Activated CD4-positive, alpha-beta T cell treated with anti-CD3 and anti-CD28 coated beads for 48 hours (primary cell): ENCODE measurements at regions not wholly inside any gene's neighbourhood (a gene's known extent, or its start where the extent isn't known, plus 50 kb on each side); places are given as distances from the start of the nearest gene placed in this dataset.
"Not testable (repeated sequence)": the region's sequence is repeated elsewhere in the genome, so short reads cannot be mapped to it uniquely, and the experiment has no call there.

Source experiments
- DNase-seq: peaks from one replicate; pipeline ENCODE4 v3.0.0-alpha.2; 2020

DNA sequence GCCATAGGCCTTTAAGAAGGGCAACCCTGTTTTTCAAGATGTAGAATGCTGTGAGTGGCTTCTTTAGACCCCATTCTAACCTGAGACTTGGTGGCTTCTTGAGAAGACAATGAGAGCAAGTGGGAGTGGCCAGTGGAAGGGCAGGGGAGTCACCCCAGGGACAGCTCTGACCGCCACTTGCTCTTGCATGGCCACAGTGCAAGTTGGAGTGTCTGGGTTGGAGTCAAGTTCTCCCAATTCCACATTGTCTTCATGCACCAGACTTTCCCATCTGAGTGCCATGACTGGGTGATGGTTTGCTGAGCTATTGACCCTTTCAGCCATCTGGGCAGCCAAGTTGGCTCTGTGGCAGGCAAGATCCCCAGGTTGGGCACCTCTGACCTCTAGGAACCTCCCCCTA, 148.0 kb upstream of the SKOR2 start:
- DNase-seq: no peak

DNA sequence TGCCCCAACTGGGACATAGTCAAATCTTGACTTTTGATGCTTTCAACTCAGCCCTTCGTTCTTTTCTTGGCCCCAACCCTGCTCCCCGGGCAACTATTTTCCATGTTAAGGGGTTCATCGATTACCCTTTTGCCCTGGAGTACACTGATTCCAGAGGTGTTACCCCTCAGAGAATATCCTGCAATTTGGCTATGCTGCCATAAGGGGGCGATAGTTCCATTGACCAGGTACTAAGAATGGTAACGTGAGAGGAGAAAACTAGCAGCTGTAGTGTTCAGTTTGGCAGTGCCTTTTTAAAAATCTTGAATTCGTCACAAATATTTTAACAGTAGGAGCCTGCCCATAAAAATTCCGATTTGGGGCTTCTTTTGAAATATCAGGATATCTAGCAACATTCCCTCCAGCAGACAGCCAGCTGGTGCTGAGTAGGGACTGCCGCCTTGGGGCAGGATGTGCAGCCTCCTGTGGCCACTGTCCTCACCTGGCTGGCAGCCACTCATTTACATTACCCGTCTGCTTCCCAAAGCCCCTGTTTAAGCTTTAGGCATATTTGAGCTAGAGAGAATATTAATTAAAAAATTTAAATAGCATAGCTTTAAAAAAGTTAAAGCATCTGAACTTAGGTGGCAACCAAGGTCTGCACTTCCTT, 146.3 kb upstream of the SKOR2 start:
- peak; percentile 44 for DNase-seq

DNA sequence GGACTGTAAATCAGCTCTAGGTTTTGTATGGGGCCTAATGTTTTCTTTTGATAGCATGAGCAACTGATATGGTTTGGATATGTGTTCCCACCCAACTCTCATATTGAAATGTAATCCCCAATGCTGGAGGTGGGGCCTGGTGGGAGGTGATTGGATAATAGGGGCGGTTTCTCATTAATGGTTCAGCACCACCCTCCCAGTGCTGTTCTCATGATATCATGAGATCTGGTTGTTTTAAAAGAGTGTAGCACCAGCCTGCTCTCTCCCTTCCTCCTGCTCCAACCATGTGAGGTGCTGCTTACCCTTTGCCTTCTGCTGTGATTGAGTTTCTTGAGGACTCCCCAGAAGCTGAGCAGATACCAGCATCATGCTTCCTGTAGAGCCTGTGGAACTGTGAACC, 140.2 kb upstream of the SKOR2 start:
- no peak for DNase-seq

DNA sequence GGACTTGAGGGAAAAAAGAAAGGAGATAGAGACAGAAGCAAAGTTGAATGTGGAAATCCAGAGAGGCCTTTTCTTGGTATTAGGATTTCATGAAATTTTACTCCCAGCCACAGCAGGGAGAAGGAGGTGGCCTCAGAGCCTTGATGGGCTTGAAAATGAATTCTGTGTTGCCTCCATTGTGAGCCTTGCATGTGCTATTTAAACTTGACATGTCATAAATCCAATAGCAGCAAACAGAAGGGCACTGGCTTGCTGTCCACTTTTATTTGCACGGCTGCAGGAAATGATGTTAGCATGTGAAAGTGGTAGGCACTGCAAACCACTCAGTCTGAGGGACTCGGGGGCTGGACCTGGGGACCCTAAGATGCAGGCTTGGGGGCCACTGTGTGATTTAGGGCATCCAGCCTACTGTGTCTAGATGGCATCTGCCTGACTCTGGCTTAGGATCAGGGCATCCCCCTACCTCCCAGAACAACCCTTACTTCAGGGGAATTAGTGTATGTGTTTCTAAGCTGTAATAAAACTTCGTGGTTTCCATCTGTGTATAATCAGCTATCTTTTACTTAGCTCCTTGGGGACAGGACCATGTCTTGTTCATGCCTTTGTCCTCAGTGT, 139.1 kb upstream of the SKOR2 start:
- no peak for DNase-seq

DNA sequence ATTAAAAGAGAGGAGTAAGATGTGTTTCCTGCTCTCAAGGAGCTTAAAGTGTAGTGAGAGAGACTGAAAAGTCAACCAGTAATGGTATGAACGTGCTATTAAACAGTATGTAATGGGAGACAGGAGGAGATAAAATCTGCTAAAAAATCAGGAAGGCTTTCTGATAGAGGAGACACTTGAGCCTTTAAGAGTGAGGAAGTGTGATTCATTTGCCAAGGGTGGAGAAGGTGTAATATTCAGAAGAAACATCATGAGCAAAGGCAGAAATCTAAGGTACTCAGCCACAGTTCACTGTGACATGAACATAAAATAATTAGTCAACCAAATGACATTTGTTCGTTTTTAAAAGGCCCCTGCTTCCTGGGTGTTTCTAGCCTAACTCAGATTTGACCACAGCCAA, 137.8 kb upstream of the SKOR2 start:
- no peak for DNase-seq

DNA sequence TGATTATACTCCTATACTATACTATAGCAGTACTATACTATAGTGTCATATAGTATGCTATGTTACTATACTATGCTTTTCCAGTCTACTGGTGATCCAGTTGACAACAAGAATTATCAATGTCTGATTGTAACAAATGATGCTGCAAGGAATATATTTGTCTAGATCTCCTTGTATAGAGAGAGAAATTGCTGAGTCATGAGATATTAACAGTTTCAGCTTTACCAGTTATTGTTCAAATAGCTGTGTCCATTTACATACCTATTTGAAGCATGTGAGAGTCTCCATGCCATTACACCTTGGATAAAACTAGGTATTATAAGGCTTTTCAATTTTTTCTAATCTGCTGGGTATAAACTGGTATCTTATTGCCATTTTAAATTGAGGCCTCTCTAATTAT, 136.4 kb upstream of the SKOR2 start:
- no peak for DNase-seq

DNA sequence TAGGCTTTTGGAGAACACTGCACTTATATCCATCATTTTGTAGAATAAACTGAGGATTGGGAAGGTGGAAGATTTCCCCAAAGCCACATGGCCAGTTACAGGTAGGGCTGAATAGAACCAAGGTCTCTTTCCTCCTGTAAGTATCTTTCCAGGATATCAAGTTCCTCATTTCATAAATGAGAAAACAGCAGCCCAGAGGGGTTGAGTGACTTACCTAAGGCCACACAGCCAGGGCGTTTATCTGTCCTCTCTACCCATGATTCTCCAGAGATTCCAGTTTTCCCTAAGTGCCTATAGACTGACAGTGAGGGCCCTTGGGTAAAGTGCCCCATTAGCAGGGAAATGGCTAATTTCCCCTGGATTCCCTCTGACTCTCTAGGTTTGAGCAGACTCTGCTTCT, 132.3 kb upstream of the SKOR2 start:
- DNase-seq: no peak

DNA sequence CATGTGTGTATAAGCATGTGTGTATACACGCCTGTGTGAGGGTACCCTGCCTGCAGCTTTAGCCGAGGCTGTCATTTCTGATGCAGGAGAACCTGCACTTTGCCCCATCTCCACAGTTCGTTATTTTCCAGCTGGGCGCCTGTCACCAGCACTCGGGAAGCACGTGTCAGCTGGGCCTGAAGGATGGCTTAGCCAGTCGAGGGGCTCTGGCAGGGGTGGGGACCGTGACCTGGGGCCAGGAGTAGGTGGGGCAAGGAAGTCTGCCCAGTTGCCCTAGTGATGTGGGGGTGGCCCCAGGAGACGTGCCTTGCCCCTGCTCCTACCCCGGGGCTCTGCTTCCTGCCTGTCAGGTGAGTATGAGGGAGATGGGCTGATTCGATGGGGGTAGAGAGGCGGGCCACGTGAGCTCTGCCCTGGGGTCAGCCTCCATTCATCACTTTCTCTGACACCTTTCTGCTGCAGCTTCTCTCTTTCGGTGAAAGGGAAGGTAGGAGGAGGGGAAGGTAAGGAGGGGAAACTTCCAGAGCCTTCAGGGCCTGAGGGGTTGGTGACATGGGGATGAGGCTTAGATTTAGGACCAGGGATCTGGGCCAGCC, 130.6 kb upstream of the SKOR2 start:
- no peak for DNase-seq

DNA sequence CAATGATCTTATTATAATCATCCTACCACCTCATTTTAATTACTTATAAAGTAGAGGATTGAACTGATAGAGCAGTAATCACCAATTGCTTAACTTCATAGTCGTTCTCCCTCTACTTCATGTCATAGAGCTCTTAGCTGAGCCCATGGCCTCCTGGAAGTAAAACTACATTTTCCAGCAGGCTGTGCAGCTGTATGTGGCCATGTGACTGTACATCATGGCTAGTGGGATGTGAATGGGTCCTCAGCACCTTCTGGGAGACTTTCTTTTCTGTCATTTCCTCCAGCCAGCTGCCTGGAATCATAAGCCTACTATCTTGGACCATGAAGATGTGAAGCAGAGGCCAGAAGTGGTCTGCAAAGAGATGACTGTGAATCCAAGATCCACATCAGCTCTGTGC, 128.7 kb upstream of the SKOR2 start:
- DNase-seq: no peak

DNA sequence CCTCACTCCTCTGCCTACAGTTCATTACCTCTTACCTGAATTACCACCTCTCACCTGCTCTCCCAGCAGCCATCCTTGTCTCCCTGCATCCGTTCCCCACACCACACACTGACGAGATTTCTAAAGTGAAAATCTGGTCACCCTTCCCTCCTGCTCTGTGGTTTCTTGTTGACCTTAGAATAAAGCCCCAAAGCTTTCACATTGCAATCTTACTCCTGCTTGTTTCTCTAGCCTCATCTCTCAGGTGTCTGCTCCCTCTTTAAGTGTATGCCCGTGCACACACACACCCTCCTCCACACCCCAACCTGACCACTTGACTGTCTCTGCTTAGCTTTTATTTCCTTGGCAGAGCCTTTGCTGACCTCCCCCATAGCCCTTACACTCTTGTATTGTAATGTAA, 122.0 kb upstream of the SKOR2 start:
- DNase-seq: no peak

DNA sequence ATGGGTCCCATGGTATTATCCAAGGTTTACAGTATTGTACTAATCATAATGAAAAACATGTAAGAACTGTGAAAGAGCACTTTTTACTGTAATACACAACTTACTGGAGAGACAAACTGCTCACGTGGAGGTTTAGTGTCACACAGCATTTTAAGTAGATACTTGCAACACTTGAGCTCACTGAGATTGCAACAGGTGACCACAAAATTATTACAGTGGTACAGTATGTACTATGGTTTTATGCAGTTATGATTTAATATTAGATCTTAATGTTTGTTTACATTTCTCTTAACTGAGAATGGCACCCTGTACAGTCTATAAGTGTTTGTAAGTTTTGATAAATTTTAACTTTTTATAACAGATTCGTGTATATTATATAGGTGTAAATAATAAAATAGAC, 118.6 kb upstream of the SKOR2 start:
- no peak for DNase-seq

DNA sequence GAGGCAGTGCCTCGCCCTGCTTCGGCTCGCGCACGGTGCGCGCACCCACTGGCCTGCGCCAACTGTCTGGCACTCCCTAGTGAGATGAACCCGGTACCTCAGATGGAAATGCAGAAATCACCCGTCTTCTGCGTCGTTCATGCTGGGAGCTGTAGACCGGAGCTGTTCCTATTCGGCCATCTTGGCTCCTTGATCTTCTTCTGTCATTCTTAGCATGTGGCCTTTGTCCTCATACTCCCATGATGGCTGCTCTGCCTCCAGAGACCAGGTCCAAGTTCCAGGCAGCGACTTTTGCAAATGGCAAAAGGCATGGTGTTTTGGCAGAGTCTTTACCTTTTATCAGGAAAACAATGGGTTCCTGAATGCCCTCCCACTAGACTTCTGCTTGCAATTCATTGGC, 102.6 kb upstream of the SKOR2 start:
- not testable (repeated sequence) for DNase-seq

DNA sequence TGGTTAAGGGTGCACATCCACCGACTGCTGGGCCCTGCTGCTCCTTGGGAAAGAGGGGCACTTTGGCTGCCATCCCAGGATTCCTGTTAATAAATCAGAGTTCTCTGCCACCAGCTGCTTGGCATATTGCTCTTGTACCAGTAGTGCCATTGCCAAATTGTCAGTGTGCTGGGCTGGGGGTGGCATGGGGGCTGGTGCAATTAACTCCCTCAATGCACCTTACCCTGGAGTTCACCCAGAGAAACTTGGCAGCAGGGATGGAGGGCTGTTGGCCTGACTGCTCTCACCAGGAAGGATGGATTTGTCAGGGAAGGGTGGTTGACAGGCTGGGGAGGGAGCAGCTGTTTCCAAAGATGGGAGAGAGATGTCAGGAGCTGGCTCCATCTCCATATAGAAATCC, 94.6 kb upstream of the SKOR2 start:
- DNase-seq: no peak

DNA sequence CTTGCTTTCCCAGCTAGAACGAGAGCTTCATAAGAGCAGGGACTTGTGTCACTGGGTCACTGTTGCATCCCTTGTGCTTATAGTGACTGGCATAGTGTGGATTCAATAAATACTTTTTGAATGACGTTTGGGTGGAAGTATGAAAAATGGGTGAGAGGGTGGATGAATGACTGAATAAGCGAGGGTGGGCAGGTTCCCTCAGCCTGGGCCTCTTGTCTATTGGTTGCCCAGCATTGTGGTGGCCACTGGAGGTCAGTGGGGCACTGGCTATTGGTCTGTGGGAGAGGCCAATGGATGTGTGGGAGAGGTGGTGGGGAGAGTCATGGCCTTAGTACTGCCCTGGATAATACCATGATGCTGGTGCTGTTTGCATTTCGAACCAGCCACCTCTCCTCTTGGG, 93.8 kb upstream of the SKOR2 start:
- DNase-seq: no peak

DNA sequence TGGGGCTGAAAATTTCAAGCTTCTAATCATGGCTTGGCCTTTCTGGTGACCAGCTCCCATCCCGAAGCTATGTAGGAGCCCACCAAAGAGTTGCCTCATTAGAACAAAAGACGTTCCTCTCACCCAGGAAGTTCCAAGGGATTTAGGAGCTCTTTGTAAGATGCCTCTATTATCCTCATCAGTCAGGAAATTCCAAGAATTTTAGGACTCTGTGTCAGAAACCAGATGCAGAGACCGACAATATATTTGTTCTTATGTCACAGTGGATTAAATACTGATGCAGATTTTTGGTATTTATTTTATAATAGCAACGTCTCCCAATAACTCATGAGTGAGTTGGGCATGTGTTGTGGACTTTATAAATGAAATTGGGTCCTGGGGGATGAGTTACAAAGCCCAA, 91.8 kb upstream of the SKOR2 start:
- DNase-seq: no peak

DNA sequence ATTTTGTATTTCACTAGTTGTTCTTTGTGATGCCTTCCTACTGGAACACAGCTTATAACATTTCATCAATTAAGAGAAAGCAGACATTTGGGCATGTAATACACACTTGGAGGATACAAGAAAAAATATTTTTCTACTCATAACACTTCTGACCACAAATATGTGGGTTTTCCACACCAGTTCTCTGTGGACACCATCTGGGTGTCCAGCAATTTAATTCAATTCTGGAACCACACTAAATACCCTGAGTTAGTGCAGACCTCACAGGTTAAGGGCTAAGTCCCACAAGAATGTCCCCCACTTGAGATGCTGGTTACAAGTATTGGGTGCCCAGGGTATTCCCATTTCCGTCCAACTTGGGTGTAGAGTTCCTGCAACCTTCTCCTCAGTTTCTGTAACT, 91.1 kb upstream of the SKOR2 start:
- no peak for DNase-seq

DNA sequence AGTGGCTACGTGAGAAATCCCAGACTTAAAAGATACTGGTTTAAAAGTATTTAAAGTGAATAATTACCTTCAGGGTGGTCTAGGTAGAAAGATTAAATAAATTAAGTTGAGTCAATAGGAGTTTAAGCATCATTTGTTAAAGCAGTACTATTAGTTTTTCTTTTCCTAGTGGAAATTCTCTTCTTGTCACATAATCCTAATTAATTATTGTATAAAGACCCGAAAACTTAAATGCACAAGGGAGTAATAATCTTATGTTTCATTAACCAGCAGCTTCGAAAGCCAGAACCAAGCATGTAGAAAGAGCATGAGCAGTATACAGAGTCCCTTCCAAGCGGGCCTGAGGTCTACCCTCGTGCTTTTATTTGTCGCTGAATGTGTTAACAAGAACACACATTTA, 90.2 kb upstream of the SKOR2 start:
- DNase-seq: no peak

DNA sequence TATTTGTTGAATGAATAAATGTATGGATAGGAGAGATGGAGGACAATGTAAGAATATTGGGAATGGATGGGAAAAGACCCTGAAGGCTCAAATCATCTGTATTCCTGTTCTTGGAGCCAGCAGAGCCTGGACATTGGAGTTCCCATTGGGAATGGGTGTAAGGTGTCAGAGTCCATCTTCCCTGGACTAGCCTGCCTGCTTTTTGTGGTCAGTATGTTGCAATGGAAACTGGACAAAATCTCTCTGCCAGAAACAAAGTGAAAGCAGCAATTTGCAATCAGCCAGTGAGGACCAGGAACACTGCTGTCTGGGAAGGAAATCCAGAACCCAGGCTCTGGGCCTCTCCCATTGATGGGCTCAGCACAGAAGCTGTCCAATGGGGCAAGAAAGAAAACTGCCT, 83.5 kb upstream of the SKOR2 start:
- no peak for DNase-seq

DNA sequence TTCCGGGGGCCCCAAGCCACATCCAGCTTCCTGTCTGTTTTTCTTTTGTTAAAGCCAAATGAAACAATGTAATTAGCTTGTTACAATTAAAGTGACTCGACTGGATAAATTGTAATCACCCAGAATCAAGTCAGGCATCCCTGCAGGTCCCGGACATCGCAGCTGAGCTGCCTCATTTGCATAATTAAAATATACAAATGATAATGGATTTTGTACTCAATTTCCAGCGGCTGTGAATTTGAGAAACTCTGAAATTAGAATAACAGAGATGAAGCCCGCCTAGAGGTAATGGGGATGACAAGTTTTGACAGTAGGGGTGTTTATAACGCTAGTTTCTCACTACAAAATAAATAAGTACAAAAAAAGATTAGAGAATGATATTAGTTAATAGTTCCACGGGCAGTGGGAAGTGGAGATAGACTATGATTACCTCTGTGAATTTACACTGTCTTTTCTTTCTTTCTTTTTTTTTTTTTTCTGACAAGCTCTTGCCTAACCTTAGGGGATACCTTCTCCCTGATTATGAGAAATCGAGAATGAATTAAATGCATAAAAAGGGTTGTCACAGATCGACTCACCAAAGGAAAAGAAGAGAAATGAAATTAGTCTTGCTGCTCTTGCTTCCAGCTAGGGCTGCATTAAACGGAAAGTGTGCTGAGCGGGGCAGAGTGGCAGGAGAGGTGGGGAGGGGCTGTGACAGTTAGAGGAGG, 82.6 kb upstream of the SKOR2 start:
- no peak for DNase-seq

DNA sequence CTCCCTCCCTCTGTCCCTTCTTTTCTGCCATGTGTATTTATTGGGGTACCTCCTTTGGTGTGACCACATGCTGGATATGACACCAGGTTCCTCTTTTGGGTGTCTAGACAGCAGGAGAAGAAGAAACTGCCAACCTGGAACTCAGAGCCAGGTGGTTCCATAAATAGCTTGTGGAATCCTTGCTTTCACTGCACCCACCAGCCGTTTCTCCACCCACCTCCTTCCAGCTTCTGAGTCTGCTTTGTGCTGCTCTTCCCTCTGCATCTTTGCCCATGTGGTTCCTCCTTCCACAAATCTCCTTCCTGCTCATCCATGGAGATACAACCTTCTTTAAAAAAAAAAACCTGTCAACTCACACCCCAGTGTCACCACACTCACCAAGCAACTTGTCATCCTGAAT, 80.2 kb upstream of the SKOR2 start:
- DNase-seq: no peak

DNA sequence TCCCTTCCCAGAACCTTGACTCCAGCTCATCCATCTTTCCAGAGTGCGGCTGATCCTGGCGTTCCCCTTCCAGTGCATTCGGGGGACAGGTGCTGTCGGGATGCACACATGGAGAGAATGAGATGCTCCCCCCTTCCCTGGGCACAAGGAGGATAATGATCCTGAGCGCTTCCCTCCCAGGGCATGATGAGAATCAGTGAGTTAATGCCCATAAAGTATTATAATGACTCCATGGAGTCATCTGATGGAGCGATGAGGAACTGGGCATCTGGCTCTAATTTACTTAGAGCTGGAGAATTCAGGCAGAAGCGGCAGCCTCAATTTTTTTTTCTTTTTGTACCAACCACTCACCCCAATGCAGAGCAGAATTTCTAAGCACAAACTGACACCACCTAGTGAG, 79.6 kb upstream of the SKOR2 start:
- DNase-seq: no peak

DNA sequence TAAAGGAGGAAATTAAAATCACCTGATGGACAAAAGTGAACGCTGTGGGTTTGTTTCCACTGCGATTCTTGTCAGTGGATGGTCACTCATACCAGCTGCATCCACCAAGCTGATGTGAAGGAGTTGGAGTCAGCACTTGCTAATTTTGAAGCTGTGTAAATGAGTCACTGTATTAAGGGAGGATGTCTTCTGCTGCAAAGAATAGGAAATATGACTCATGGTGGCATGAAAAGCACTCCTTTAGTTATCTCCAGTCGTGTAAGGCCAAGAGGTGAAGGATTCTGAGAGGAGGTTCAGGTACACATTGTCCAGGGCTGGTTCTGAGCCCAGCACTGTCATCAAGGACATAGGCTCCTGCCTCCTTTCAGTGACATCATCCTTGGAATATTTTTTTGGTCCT, 71.7 kb upstream of the SKOR2 start:
- no peak for DNase-seq

DNA sequence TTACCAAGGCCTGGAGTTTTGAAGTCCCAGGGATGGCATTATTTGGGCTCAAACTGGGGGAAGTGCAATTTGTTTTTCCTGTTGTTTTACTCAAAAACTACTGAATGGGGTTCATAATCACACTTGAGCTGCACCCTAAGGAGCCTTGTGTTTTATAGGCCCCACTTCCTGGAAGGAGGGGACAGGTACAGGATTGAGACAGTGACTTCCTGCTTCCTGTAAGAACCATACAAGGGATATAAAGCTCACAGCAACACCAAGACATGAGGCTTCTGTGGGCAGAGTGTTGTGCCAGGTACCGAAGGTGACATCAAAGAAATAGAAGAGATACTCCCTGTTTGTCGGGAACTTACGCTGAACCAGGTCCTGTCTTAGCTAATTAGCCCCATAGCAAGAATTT, 70.4 kb upstream of the SKOR2 start:
- no peak for DNase-seq

DNA sequence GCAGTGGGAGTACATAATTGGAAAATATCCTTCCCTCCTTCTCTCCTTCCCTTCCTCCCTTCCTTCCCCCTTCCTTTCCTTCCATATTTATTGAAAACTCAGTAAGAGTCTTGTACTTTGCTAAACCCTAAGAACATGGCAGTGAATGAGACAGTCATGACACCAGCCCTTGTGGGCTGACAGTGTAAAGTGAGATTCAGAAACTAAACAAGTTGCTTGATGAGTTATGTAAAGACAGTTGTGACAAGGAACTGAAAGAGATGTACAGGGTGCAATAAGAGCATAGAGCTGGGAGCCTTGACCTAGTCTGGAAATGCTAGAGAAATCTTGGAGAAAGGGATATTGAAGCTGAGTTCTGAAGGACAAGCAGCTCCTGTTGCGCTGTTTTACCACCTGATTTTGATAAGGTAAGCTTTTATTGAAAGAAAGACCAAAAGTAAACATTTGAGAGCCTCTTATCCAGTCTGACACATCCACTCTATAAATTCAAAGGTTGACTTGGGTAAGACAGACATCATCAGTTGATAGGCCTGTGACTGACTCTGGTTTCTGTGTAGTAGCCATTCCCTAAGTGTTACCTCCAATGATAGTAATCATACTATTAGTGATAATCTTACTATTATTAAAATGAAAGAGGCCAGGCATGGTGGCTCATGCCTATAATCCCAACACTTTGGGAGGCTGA, 66.5 kb upstream of the SKOR2 start:
- no peak for DNase-seq
